LHCN-M2 (cell line): ENCODE measurements at regions not wholly inside any gene's neighbourhood (a gene's known extent, or its start where the extent isn't known, plus 50 kb on each side); places are given as distances from the start of the nearest gene placed in this dataset.
A peak's percentile ranks its signal among the peaks of the same experiment; 100 is the strongest.

ENCODE experiments used
- DNase-seq: peaks from one replicate; pipeline ENCODE4 v3.0.0-alpha.2; 2012; ENCODE audit warnings: low read depth

DNA sequence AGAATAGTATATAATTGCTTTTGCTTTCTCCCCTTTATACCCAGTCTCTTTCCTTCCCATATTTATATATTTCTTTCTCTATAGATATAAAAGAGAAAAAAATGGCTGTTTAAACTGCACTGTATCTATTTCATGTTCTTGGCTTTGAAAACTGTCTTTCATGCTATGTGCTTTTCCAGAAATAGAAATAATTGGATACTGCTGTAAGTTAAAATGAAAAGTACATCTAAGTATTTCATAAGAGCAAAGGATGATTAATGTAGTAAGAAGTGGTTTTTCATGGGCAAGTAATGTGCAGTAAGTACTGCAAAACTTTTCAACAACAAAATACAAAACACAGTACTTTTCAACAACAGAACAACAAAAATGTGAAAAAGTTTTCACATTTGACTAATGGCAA lies 237.9 kb downstream of the SNCA start:
- no peak for DNase-seq

DNA sequence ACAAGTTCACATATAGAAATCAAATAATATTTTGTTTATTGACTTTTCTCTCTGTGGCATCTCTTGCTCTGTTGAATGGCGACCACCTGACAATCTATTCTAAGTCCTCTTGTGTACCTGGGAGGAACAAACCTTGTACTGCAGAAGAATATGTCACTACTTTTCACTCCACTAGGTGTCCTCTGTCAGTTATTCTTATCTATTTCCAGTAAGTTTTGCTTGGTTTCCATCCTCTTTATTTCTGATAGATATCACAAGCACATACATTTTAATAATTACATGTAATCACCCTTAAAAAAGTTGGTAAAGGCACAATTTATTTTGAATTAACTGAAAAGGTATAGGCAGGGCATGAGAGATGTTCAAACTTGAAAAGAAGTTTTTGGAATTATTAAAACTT lies 238.4 kb downstream of the SNCA start:
- DNase-seq = peak; percentile 5

DNA sequence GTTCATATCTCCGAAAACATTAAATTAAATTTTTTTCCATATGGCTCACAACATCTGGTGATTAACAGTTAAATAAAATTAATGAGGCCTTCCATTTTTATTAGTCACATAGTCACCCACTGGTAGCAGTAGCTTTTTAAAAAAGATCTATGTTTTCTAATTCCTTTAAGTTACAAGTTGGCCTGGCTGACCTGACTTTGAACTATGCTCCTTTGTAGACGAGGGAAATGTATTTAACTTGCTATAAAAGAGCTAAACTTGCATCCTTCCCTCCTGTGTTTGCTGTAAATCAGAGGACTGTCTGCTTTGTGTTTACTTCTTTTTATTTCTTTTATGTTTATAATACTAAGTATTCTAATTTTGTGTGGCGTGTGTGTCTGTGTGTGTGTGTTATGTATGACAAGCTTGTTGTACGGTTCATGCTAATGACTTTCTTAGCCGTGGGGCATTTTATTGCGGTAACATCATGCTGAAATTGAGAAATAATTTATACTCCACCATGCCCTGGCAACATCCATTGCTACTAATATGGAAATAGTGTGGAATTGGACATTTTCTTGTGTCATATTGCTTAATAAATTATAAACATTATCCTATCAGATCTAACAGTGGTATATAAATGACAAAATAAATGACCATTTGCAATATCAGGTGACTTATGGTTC lies 241.7 kb downstream of the SNCA start:
- no peak for DNase-seq

DNA sequence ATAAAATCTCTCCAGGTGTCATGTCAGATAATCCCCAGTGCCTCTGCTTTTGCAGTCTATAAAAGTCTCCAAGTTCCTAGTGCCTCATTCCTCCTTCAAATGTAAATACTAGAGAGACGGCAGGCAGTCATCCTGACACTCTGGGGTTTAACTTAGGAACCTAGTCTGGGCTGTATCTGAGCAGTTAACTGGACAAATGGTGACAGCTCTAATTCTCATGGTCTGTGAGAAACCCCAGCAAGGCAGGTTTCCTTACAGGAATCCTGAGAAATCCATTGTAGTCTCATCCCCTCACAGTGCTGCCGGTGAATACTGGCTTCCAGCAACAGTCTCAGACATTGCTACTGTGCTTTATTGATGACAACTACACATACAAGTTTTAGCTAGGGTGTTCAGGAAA lies 246.8 kb downstream of the SNCA start:
- DNase-seq = no peak

DNA sequence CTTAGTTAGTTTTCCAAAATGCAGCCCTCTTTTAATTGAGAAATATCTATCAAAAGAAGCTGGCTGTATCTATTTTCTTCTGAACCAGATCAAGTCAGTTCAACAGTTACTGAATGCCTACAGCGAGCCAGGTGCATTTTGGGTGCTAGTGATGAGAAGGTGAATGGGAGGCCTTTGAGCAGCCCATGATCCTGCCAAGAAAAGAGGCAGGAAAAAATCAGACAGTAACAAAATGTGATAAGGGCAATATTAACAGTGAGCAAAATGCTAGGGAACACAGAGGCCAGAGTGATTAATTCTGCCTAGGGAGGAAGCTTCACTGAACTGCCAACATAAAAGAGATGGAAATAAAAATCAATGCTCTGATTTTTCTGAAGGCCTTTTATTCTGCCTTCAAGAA lies 248.5 kb downstream of the SNCA start:
- DNase-seq = no peak

DNA sequence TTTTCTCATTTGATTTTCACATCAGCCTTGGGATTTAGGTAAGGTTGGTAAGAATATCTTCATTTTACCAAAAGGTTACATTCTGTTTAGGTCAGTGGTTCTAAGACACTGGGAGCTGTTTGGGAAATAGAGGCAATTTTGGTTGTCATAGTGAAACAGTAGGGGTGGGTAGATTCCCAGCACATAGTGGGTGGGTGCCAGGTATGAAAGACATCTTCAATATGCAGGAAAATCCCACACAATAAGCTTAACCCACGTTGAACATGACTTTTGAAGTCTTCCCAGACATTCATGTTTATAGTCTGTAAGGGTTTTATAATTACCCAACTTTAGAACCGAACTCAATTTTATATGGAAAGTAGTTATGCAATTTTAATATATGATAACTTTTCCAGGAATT lies 249.6 kb downstream of the SNCA start:
- no peak for DNase-seq

DNA sequence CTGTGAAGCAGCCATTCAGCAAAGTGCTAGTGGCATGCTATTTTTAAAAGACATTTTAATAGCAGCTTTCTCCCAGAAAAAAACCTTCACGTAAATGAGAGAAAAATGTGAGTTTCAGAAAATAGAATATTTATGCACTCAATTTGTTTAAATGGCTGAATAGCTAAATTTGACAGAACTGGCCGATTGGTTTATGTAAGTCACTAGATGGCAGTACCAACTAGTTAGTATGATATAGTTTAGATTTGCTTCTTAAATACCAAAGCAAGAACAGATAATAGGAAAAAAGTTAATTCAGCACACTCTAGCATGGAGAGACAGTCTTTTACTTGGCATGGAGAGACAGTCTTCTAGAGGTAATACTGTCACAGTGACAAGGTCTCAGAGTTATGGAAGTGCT lies 250.1 kb downstream of the SNCA start:
- DNase-seq = peak; percentile 17

DNA sequence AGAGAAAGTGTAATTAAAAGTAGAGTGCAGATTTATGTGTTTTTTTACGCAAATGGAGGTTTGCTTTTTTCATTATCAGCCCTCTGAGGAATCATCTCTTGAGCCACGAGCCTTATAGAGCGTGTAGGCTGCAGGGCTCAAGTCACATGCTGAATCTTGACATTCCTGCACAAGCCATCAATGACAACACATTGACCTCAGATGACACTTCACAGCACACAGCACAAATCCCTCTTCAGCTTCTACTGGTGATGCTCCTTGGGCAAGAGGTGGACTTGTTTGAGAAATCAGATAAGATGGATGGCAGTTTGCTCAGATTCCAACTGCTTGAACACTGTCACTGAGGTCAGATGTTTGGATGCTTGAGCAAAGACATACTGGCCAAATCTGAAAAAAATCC lies 250.6 kb downstream of the SNCA start:
- DNase-seq = no peak

DNA sequence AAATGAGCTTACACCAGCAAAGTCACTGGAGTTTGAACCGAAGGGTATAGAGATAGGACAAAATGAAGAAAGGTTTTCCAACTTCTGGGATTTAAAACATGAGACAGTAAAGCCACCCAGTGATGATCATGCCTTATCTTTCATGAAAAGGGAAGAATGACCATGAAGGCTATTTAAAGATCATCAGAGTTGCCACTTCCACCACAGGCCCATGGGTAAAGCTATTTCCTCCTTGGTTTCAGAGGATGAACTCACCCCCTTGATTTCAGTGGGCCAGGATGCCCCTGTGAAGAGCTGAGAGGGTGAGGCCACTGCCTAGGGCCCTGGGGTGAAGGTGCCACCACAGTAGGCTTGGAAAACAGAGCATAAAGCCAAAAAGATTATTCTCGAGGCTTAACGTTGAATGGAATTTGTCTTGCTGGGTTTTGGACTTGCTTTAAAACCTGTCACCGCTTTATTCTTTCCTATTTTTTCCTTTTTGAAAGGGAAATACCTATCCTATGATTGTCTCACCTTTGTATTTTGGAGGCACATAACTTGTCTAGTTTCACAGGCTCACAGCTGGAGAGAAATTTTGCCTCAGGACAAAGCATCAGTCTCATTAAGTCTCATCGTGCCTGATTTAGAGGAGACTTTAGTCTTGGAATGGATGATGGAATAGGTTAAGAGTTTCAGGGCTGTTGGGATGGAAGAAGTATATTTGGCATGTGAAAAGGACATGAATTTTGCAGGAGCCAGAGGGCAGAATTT lies 254.0 kb downstream of the SNCA start:
- no peak for DNase-seq

DNA sequence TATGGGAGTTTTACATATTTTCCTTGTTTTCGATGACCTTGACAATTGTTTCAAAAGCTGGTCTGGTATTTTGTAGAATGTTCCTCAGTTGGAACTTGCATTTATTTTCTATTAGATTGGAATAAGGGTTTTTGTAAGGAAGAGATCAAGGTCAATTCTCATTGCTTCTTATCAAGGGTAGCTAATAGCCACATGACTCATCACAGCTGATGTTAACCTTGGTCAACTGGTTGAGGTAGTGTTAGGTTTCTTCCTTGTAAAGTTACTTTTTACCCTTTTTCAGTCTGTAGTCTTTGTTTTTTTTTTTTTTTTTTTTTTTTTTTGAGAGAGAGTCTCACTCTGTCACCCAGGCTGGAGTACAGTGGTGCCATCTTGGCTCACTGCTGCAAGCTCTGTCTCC lies 257.2 kb downstream of the SNCA start:
- DNase-seq = no peak

DNA sequence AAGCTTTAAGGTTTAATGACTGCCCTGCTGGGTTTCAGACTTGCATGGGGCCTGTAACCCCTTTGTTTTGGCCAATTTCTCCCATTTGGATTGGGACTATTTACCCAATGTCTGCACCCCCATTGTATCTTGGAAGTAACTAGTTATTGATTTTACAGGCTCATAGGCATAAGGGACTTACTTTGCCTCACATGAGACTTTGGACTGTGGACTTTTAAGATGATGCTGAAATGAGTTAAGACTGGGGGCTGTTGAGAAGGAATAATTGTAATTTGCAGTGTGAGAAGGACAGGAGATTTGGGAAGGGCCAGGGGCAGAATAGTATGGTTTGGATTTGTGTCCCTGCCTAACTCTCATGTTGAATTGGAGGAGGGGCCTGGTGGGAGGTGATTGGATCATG lies 260.7 kb downstream of the SNCA start:
- no peak for DNase-seq

DNA sequence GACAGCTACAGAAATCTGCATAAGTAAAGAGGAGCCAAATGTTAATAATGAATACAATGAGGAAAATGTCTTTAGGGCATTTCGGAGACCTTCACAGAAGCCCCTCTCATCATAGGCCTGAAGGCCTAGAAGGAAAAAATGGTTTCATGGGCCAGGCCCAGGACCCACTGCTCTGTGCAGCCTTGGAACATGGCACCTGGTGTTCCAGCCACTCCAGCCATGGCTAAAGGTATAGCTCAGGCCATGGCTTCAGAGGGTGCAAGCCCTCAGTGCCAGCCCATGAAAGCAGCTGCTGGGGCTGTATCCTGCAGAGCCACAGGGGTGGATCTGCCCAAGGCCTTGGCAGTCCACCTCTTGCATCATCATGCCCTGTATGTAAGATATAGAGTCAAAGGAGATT lies 261.1 kb downstream of the SNCA start:
- DNase-seq = no peak

DNA sequence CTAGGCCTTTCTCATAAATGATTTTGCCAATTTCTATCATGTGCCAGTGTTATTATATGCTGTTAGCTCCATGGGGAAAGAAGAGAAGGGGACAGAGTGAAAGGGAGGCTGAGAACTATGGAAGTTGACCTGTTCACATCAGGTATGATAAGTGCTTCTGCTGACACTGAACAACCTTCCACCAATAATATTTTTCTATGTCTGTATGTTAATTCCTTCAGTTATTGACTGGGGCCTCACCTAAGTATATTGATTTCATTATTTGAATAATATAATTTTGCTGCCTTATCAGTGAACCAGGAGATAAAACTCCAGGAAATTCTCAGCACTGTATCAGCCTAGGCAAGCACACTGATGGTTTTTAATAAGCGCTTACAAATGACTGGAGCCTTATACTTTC lies 262.8 kb downstream of the SNCA start:
- DNase-seq = no peak

DNA sequence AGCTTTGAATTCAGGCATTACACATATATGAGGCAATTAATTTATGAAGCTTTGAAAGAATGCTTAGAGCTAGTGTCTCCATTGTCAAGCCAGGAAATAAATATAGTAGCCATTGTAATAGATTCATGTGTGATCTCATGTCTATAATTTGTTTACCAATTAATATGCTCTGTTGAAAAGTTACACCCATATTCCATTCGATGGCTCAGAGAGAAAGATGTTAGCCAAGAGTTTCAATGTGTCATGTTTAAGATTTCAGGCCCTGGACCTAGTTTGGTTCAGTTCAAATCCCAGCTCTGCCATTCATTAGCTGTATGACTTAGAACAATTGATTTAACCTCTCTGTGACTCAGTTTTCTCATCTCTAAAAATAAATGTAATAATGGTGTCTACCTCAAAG lies 263.3 kb downstream of the SNCA start:
- no peak for DNase-seq

DNA sequence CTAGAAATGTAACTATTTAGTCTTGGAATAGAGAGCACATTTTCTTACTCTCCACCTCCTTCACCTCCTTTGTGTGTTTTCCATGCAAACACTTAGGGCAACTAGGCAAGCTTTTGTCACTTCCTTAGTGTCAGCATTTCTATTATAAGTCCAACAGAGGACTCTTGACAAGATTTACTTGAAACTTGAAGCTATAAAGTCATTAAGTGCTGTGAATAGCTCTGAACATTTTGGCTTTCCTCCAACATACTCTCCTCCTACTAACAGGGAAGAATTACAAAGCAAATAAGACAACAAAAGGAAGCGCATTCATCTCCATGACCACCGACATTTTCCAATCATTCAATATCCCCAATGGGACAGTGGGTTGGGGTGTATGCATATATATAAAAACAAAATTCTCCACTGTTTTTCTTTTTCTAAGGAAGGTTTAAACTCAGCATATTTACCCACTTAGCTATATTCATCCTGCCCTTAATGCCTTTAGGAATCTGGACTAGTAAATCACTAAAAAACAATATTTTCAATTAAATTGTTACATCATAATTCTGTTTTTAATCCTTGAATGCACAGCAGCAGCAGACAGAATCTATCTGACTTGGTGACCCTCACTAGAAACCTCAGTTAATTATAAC lies 264.6 kb downstream of the SNCA start:
- peak; percentile 18 for DNase-seq

DNA sequence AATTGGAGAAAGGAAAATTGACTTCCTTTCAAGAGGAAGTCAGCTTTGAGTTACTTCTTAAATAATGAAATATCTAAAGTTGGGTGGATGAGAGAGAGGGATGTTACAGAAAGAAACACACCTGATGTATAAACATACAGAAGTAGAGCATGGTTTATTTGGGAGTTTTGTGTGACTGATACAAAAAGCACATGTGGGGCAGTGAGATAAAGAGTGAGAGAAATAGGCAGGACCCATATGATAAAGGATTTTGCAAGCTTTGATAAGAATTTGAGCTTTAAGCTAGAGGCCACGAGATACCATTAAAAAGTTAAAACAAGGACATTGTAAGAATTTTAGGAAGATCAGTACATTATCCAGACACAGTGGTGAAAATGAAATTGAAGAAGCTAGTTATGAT lies 263.3 kb upstream of the GPRIN3 start:
- no peak for DNase-seq

DNA sequence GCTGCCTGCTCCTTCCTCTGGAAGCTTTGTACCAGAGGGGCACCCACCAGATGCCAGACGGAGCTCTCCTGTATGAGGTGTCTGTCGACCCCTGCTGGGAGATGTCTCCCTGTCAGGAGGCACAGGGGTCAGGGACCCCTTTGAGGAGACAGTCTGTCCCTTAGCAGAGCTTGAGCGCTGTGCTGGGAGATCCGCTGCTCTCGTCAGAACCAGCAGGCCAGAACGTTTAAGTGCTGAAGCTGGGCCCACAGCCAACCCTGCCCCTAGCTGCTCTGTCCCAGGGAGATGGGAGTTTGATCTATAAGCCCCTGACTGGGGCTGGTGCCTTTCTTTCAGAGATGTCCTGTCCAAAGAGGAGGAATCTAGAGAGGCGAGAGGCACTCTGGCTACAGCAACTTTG lies 260.3 kb upstream of the GPRIN3 start:
- DNase-seq = no peak

DNA sequence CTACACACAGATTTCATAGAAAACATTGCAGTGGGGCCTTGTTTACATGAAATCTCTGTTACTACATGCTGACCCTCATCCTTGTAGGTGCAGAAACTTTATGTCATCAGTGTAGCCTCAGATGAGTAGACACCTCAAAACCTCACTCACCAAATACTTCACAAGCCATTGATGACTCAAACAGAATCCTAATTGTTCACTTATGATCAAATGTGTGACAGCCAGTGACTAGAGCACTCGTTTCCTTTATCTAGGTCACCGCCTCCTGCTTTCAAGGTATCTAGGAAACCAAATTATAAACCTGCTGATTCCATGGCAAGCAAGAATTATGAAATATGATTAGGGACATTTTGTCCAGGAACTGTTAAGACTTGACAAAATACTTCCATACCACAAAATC lies 255.8 kb upstream of the GPRIN3 start:
- DNase-seq = peak; percentile 36

DNA sequence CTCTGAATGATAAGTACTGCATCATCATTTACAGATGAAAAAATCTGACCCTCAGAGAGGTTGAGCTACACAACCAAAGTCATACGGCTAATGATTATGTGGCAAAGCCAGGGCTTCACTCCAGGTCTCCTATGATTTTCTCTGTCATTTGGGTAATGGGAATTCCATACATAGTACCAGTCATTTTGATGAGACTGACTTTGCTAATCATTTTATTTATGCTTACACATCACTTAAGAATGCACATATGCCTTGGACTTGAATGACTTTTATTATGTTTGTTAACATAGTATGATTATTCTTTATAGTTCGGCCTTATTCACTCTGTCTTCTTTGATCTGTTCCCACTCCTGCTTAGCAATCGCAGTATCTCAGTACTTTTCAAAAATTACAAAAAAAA lies 255.1 kb upstream of the GPRIN3 start:
- no peak for DNase-seq

DNA sequence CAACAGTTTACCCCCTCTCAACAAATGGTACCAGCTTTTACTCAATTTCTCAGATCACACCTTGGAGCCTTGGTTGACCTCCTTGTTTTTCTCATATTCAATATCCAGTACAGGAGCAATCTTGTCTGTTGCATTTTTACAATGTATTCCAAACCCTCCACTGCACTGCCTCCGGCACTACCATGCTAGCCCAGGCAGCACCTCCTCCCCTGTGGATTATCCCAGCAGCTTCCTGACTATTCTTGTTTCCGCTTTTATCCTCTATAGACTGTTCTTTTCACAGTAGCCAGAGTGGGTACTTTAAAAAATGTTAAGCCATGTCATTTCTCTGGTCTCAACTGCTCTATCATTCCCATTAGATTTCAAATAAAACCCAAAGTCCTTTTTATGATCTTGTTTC lies 253.4 kb upstream of the GPRIN3 start:
- no peak for DNase-seq

DNA sequence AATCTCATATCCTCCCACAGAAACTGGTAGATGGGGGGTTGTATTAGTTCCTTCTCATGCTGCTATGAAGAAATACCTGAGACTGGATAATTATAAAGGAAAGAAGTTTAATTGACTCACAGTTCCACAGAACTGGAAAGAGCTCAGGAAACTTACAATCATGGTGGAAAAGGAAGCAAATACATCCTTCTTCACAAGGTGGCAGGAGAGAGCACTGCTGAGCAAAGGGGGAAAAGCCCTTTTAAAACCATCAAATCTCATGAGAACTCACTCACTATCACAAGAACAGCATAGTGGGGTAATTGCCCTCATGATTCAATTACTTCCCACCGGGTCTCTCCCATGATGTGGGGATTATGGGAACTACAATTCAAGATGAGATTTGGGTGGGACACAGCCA lies 250.5 kb upstream of the GPRIN3 start:
- no peak for DNase-seq

DNA sequence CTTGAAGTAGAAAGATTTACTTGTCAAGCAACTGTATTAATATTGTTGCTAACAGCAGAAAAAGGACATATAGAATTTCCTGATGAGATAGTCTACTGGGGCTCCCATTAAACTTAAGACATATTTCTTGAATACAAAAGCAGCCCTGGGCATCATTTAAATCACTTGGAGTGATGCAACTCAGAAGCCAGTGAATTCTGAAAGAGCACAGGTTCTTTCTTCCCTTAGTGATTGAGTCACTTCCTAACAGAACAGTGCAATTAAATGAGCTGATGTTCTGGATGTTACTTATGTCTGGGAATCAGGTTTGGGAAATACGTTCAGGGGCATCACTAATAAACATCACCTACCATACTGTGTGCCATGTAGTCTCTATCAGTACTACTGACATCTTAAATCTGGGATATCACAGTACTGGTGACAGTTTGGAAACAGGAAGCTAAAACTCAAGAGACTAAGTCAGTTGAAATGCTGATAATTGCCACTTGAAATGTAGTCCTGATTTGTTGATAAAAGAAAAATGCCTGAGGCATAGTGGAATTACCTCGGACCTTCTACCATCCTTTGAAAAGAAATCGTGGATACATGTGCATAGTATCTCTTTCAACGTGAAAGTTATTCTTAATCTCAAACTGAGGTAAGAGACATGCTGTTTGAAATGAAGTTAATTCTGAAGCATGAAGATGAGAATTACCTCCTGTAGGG lies 249.2 kb upstream of the GPRIN3 start:
- DNase-seq = no peak

DNA sequence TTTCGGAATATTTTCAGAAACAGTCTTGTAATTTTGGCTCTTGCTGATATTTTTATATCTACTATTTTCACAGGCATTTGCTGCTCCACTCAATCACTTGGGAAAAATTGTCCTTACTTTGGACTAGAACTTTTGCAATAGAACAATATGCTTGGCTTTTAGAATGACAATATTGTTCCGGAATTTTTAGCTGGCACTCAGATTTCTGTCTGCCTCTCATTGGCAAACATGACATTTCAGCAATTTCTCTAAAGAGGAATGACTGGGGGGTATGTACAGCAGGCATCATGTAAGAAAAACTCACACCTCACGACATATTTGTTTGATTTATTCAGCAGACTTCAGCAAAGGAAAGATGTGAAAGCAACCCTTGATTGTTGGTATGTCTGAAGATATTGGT lies 243.6 kb upstream of the GPRIN3 start:
- DNase-seq = no peak
